Activated naive CD4-positive, alpha-beta T cell treated with anti-CD3 and anti-CD28 coated beads, Interleukin-2, amount 50 U/mL, for 24 hours (primary cell): ENCODE measurements at regions not wholly inside any gene's neighbourhood (a gene's known extent, or its start where the extent isn't known, plus 50 kb on each side); places are given as distances from the start of the nearest gene placed in this dataset.

Experiments used
- H3K27ac Mint-ChIP-seq: one replicate; pipeline ENCODE4 v1.8.0; 2021; ENCODE audit warnings: mild to moderate bottlenecking, mixed read lengths
- H3K27me3 Mint-ChIP-seq: one replicate; pipeline ENCODE4 v1.8.0; 2021; ENCODE audit warnings: mixed read lengths
- H3K36me3 Mint-ChIP-seq: one replicate; pipeline ENCODE4 v1.8.0; 2021; ENCODE audit warnings: mixed read lengths
- H3K4me1 Mint-ChIP-seq: one replicate; pipeline ENCODE4 v1.8.0; 2021; ENCODE audit warnings: mixed read lengths
- H3K4me3 Mint-ChIP-seq: one replicate; pipeline ENCODE4 v1.8.0; 2021; ENCODE audit warnings: mild to moderate bottlenecking, mixed read lengths
- H3K9me3 Mint-ChIP-seq: one replicate; pipeline ENCODE4 v1.8.0; 2021; ENCODE audit warnings: mixed read lengths

DNA sequence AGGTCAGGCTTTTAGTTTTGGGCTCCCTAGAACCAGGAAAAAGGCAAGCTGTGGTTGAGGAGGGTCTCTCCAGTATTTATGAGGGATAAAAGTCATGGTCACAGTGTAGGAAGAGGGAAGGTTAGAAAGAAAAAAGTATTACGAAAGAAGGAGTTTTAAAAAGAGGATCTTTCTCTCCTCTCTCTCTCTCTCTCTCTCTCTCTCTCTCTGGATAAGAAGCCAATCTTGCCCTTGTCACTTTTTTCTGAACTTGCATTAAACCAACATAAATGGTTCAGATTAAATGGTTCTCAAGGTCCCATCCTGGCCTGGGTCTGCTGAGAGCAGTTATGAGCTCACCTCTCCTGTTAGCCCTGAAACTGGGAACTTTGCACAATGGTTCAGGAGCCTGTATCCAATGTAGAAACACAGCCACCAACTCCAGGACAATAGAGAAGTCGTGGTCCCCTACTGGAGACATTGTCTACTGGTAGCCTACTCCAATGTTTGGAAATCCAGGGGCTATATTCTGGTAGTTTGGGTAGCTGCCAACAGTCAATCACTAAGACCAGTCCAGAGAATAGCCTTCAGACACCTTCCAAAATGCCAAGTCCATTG lies 131.9 kb downstream of the DAD1 start:
- no peak overlapping the region for H3K27ac Mint-ChIP-seq
- peaks cover 4% of the 10 kb centered on the region for H3K4me1 Mint-ChIP-seq
- no peaks in the 10 kb centered on the region for H3K9me3 Mint-ChIP-seq
- H3K4me3 Mint-ChIP-seq: peak overlapping the region; percentile 58
- no peaks in the 10 kb centered on the region for H3K27me3 Mint-ChIP-seq
- H3K36me3 Mint-ChIP-seq: no peaks in the 10 kb centered on the region

DNA sequence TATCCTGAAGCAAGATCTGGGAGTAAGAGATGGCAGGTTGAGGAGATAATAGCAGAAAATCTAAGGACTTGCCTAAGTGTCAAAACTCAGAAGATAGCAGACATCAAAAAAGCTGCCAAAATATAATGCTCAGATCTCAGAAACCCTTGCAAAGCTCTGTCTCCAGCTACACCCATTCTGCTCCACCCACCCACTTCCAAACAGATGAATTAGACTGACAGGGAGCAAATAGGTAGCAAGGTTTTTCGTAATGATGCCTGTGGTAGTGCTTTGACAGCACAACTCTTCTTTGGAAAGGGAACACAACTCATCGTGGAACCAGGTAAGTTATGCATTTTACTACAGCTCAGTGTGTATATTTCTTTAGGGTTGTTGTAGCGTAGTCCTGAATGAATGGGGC lies 132.6 kb downstream of the DAD1 start:
- Mint-ChIP-seq H3K27ac (no peak overlapping the region), H3K4me1 (peaks cover 4% of the 10 kb centered on the region), H3K36me3 (no peaks in the 10 kb centered on the region), H3K27me3 (no peaks in the 10 kb centered on the region), H3K4me3 (no peak overlapping the region), H3K9me3 (no peaks in the 10 kb centered on the region)

DNA sequence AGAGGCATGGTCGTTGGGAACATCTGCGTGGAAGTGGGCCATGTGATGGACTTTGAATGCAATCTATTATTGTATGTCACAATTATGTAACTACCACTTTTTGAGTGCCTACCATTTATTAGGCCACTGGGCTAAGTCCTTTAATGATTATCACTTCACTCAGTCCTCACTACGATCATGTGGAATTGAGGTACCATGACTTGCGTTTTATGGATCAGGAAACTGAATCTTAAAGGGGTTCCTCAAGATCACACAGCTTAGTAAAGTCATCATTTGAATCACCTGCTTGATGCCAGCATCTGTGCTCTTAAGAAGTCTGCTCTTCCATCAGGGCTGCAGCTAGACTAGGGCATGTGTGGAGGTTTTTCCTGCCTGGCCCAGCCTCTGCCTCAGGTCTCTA lies 136.7 kb downstream of the DAD1 start:
- H3K4me3 Mint-ChIP-seq: peak overlapping the region; percentile 77

DNA sequence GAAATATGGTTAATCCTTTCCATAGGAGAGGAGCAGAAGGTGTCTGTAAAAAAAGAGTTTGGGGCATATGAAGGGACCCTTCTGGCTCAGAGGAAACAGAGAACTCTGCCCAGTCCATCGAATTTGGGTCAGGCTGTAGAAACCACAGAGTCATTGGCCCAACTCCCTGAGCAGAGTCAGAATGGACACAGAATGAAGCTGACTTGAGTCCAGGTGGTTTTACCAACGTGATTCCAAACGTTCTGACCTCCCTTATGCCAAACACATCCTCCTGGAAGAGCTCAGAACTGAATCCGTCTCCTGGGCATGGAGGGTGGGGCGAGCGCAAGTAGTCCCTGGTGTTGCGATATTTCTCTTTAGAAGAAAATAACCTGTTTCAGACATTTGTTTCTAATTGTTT lies 138.8 kb downstream of the DAD1 start:
- Mint-ChIP-seq H3K27ac (no peak overlapping the region), H3K4me1 (peaks cover 4% of the 10 kb centered on the region)

More for the DNA sequence above, 136.7 kb downstream of the DAD1 start:
- Mint-ChIP-seq H3K9me3 (no peaks in the 10 kb centered on the region), H3K36me3 (no peaks in the 10 kb centered on the region), H3K27ac (no peak overlapping the region), H3K4me1 (peaks cover 4% of the 10 kb centered on the region), H3K27me3 (no peaks in the 10 kb centered on the region)

DNA sequence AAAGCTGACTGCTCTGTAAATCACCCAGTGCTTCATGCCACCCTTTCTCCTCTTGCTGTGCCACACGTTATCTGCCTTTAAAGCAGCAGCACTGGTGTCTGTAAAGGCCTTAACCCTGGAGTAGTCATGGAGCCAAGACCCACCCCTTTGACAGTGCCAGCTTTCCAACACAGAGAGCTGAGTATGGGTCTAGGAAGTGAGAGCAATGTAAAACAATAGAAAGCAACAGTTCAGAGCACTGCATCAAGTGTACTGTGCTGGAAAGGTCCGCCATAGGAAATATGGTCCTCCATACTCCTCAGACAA lies 139.5 kb downstream of the DAD1 start:
- H3K9me3 Mint-ChIP-seq: no peaks in the 10 kb centered on the region
- H3K4me3 Mint-ChIP-seq: peak overlapping the region; percentile 78
- H3K27ac Mint-ChIP-seq: no peak overlapping the region
- peaks cover 4% of the 10 kb centered on the region for H3K4me1 Mint-ChIP-seq
- H3K27me3 Mint-ChIP-seq: no peaks in the 10 kb centered on the region
- no peaks in the 10 kb centered on the region for H3K36me3 Mint-ChIP-seq

More for the DNA sequence above, 138.8 kb downstream of the DAD1 start:
- Mint-ChIP-seq H3K4me3 (peak overlapping the region; percentile 78), H3K9me3 (no peaks in the 10 kb centered on the region), H3K27me3 (no peaks in the 10 kb centered on the region), H3K36me3 (no peaks in the 10 kb centered on the region)

DNA sequence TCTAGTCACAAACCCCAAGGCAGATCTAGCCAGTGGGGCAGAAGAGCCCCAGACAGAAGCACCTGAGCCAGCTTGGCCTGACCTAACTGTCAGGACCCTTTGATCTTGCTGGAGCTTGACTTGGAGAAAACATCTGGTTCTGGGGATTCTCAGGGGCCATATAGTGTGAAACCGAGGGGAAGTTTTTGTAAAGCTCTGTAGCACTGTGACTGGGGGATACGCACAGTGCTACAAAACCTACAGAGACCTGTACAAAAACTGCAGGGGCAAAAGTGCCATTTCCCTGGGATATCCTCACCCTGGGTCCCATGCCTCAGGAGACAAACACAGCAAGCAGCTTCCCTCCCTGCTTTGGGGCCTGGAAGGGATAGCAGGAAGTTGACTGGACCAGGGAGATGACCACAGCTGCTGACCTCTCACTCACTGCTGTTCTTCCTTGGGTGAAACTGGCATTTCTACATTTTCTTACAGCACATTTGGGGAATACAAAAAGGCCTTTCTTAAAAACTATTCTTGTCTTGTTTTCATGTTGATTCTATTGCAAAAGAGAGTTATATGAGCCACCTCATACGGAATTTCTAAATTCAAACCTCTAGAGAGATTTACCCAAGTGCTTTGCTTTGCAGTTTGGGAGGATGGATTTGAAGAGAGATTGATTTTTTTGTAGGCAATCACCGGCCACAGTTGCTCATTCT lies 140.0 kb downstream of the DAD1 start:
- Mint-ChIP-seq H3K9me3 (no peaks in the 10 kb centered on the region), H3K27ac (no peak overlapping the region), H3K4me1 (peaks cover 4% of the 10 kb centered on the region), H3K4me3 (peak overlapping the region; percentile 78), H3K36me3 (no peaks in the 10 kb centered on the region), H3K27me3 (no peaks in the 10 kb centered on the region)

DNA sequence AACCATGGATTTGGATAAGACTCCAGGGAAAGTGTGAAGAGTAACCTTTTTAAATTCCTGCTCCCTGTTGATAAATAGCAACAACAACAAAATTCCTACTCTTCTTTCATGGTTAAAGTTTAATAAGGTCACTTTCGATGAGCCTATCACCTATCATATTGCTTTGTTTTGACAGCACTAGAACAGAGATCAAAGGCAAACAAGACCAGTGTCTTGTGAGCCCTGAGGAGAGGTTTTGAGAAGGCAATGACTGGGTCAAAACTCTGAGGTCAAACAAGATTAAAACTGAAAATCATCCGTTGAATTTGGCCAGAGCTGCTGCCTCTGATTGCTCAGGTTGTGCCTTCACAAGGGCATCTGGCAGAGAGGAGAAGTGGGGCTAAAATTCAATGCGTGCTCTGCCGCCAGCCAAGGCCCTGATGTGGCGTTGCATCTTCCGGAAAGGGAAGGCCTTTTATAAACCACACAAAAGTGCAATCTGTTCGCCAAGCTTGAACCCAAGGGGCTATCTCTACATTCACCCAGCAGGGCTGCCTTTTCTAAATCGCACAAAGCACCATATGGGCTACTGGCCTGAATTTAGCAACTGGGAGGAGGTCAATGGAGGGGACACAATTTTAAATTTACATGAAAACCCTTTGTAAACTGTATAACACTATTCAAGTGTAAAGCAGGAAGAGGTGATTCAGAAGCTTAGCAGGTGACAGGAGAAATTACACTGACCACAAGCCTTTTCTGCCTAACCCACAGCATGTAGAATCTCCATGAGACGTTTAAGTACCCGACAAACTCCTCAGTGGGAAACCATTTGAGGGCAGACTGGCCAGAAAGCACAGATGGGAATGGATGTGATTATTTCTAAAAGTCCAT lies 140.8 kb downstream of the DAD1 start:
- no peaks in the 10 kb centered on the region for H3K9me3 Mint-ChIP-seq
- H3K4me3 Mint-ChIP-seq: no peak overlapping the region
- peaks cover 4% of the 10 kb centered on the region for H3K4me1 Mint-ChIP-seq
- H3K27me3 Mint-ChIP-seq: no peaks in the 10 kb centered on the region
- no peaks in the 10 kb centered on the region for H3K36me3 Mint-ChIP-seq
- H3K27ac Mint-ChIP-seq: no peak overlapping the region

DNA sequence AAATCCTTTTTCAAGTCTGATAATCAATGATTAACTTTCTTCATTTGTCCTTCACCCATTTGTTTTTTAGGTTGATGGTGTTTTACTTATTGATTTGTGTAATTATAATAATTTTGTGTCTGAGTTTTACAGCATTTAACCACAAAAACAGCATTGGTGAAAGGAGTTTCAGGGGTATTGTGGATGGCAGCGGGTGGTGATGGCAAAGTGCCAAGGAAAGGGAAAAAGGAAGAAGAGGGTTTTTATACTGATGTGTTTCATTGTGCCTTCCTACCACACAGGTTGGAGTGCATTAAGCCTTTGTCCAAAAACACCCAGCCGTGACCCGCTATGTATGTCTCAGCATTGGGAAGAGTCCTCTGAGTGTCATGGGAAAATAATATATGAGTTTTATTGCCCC lies 150.3 kb downstream of the DAD1 start:
- Mint-ChIP-seq H3K4me3 (no peak overlapping the region), H3K36me3 (no peaks in the 10 kb centered on the region), H3K4me1 (no peaks in the 10 kb centered on the region), H3K27ac (no peak overlapping the region), H3K9me3 (no peaks in the 10 kb centered on the region), H3K27me3 (no peaks in the 10 kb centered on the region)

DNA sequence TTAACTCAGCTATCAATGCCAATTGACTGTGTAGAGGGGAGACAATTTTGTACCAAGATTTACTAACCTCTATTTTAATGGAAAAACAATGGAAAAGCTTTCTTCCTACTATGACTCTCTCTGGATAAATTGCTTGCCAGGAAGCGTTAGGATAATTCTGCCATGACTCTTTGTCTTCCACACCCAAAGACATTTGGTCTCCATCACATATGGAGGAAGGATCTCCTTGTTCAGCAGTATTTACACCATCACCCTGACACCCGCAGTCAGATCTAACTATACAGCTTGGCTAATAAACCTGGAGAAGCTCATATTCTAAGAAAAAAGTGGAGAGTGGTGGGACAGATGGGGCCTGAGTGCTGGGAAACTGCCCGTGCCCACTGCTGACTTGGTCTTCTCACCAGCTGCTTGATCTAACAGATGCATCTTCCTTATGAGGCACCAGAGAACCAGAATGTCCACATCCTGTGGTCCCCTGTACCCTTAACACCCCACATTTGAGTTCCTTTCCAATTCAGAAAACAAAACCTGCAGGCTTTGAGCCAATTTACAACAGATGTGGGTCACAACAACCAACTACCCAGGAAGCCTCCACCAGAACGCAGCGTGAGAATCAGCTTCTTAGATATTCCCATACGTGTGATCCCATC lies 154.0 kb downstream of the DAD1 start:
- H3K4me3 Mint-ChIP-seq: peak overlapping the region; percentile 11
- H3K9me3 Mint-ChIP-seq: no peaks in the 10 kb centered on the region

DNA sequence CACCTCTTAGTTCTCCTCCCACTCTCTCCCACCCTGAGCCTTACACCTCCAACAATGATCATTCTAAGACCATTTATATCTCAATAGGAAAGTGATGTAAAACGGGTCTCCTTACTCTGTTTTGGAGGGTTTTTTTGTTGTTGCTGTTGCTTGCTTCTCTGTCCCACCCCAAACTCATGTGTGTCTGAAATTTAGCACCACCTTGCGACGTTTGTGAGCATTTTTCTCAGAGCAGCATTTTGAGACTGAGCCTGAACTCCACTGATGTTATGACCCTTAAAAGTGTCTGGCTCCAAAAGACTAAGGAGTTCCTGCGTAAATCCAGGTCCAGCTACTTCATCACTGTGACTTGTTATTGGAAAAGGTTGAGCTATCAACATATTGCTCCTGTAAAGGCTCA lies 155.0 kb downstream of the DAD1 start:
- H3K4me3 Mint-ChIP-seq: no peak overlapping the region
- no peaks in the 10 kb centered on the region for H3K36me3 Mint-ChIP-seq
- H3K27me3 Mint-ChIP-seq: no peaks in the 10 kb centered on the region
- H3K27ac Mint-ChIP-seq: no peak overlapping the region
- H3K9me3 Mint-ChIP-seq: no peaks in the 10 kb centered on the region
- H3K4me1 Mint-ChIP-seq: no peaks in the 10 kb centered on the region

More for the DNA sequence above, 154.0 kb downstream of the DAD1 start:
- Mint-ChIP-seq H3K27ac (no peak overlapping the region), H3K36me3 (no peaks in the 10 kb centered on the region), H3K27me3 (no peaks in the 10 kb centered on the region), H3K4me1 (no peaks in the 10 kb centered on the region)

DNA sequence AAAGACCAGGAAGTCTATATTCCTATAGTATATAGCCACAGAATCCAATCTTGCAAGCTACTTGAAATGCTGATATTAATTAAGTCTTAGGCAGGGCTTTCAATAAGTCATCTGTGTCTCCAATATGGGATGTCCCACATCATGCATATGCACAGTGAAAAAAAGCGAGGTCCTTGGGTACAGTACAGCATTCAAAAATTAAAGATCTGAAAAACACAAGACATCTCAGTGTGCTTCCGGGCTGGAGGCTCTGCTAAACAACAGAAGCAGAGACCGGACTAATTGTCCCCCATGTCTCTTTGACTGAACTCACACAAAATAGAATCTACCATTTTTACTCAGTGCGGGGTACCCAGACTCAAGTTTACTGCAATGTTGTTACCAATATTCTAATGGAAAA lies 156.0 kb downstream of the DAD1 start:
- Mint-ChIP-seq H3K36me3 (no peaks in the 10 kb centered on the region), H3K27ac (no peak overlapping the region), H3K4me3 (no peak overlapping the region), H3K9me3 (no peaks in the 10 kb centered on the region), H3K4me1 (peaks cover 3% of the 10 kb centered on the region), H3K27me3 (no peaks in the 10 kb centered on the region)

DNA sequence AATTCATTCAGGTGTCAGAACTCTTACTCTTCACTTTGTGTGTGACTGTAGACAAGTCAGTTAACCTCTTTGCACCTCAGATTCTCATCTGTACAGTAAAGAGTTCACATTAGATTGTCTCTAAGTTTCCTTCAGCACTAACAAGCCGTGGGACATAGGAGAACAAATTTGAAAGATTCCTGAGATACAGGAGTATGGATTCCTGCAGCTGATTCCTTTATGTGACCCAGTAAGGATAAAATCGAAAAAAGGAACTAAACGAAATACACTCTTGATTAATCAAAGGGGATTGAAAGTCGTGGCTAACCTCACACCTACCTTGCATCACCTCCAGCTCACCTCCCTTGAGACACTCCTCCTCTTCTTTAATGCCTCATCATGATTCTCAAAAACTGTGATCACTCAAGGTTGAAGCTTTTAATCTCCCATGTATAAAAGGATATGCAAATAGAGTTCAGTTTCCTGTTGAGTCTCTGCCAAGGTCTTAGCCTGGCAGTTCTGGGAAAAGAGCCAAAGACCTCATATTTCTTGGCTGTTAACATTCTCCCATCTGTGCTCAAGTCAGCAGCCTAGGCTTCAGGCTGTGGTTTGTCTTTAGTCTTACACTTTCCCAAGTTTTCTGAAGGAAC lies 156.6 kb downstream of the DAD1 start:
- Mint-ChIP-seq H3K4me3 (no peak overlapping the region), H3K27me3 (no peaks in the 10 kb centered on the region), H3K36me3 (no peaks in the 10 kb centered on the region), H3K4me1 (peaks cover 3% of the 10 kb centered on the region), H3K27ac (no peak overlapping the region), H3K9me3 (no peaks in the 10 kb centered on the region)

DNA sequence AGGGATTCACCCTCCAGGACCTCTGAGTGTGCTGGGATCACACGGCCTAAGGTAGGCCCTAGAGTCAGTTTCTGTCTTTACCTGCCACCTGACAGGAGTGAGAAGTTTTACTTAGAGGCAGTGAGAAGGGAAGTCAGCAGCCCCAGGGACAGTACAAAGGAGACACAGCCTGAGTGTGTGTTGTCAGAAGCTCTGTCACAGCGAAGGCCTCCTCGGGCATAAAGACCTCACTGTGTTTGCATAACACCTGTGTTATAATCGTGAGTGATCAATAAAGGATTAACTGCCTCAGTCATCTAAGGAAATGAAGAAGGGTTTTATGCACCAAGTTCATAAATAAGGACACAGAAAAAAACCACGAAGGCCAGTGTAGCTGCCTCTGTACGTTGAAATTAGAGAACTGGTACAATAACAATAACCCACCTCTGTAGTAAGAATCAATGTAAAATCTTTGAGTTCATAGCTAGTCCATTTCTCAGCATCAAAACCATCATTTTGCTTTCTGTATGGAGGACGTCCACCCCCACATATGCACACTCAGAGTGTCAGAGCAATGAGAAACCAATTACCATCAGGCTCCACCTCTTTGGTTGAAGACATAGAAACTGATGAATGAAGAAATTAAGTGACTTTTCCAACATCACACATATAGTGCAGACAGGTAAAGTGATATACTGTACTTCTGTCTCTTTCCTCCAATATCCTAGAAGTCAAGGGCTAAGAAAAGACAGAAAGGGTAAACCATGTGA lies 159.3 kb downstream of the DAD1 start:
- H3K9me3 Mint-ChIP-seq: no peaks in the 10 kb centered on the region
- H3K36me3 Mint-ChIP-seq: no peaks in the 10 kb centered on the region
- no peak overlapping the region for H3K27ac Mint-ChIP-seq
- H3K27me3 Mint-ChIP-seq: no peaks in the 10 kb centered on the region
- H3K4me1 Mint-ChIP-seq: peaks cover 3% of the 10 kb centered on the region
- no peak overlapping the region for H3K4me3 Mint-ChIP-seq

DNA sequence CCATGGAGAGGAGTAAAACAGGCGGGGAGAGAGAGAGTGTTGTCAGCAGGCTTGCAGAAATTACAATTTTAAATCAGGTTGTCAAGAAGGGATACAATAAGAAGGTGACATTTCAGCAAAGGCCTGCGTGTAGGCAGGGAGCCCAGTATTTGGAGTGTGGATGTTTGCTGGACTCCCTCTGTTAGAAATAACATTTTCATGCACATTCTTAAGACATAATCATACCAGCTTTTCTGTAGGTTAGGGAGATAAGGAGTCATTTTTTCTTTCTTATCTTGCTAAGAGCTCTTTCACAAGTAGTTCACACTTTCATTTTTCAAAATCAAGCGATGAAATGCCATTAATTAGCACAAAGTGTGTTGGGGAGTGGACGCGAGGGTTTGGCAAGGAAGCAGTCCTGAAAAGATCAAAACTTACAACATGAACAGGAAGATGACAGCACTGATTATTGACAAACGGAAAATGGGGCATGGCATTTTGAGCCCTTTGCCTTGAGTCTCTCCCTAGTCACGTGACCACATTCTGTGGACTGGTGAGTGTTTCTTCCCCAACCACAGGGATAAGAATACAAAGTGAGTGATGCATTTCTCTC lies 160.2 kb downstream of the DAD1 start:
- H3K4me3 Mint-ChIP-seq: no peak overlapping the region

More for the DNA sequence above, 160.2 kb downstream of the DAD1 start:
- H3K36me3 Mint-ChIP-seq: no peaks in the 10 kb centered on the region
- no peaks in the 10 kb centered on the region for H3K9me3 Mint-ChIP-seq
- H3K27ac Mint-ChIP-seq: no peak overlapping the region
- H3K27me3 Mint-ChIP-seq: no peaks in the 10 kb centered on the region
- H3K4me1 Mint-ChIP-seq: peaks cover 6% of the 10 kb centered on the region
